ENCODE measurements at regions not wholly inside any gene's neighbourhood (a gene's known extent, or its start where the extent isn't known, plus 50 kb on each side); places are given as distances from the start of the nearest gene placed in this dataset.
"Not testable (repeated sequence)": the region's sequence is repeated elsewhere in the genome, so short reads cannot be mapped to it uniquely, and the experiment has no call there.

DNA sequence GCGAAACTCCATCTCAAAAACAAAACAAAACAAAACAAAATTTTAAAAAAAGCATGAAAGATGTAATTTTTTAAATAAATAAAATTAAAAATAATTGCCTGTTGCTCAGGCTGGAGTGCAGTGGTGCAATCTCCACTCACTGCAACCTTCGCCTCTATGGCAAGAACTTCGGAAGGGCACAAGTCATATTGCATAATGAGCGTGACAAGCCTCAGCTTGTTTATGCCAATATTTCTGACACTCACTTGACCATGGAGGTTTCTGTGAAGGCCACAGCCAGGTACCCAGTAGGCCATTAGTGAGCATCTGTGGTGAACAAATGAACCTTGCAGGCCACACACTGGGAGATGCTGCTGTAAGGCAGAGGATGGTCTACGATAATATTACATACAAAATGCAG, 106.1 kb upstream of the KMT2C start:
- Histone ChIP-seq H3K4me3 (ENCODE audit: insufficient read depth, low read depth, low read length) (no peak overlapping the region), H3K9ac (ENCODE audit: low read length) (no peak overlapping the region), H3K4me2 (ENCODE audit: low read length) (no peak overlapping the region), H3K4me1 (ENCODE audit: insufficient read depth, low read length) (no peaks in the 10 kb centered on the region), H3K27ac (ENCODE audit: low read depth, low read length) (no peak overlapping the region), H4K20me1 (ENCODE audit: insufficient read depth, low read length) (no peaks in the 10 kb centered on the region), H3K27me3 (ENCODE audit: insufficient read depth, low read length) (no peaks in the 10 kb centered on the region), H3K9me3 (ENCODE audit: insufficient read depth, low read depth, low read length) (no peaks in the 10 kb centered on the region), H2AFZ (ENCODE audit: low read depth, low read length) (no peak overlapping the region), H3K36me3 (ENCODE audit: insufficient read depth, low read length) (no peaks in the 10 kb centered on the region), H3K79me2 (ENCODE audit: insufficient read depth, low read length) (no peaks in the 10 kb centered on the region)
- DNase-seq (ENCODE audit: low read depth) = no peak
- H3K27ac Mint-ChIP-seq (ENCODE audit: unreplicated experiment) = no peak overlapping the region
- H3K4me3 Mint-ChIP-seq (ENCODE audit: unreplicated experiment) = no peak overlapping the region
- no peaks in the 10 kb centered on the region for H3K36me3 Mint-ChIP-seq (ENCODE audit: low read depth, unreplicated experiment)
- H3K4me1 Mint-ChIP-seq (ENCODE audit: low read depth, unreplicated experiment) = no peaks in the 10 kb centered on the region
- TF ChIP-seq EZH2 (IDR thresholded peaks at IDR 0.05; ENCODE audit: insufficient read depth, low read length) = no peak
- TF ChIP-seq, protein P1, sequence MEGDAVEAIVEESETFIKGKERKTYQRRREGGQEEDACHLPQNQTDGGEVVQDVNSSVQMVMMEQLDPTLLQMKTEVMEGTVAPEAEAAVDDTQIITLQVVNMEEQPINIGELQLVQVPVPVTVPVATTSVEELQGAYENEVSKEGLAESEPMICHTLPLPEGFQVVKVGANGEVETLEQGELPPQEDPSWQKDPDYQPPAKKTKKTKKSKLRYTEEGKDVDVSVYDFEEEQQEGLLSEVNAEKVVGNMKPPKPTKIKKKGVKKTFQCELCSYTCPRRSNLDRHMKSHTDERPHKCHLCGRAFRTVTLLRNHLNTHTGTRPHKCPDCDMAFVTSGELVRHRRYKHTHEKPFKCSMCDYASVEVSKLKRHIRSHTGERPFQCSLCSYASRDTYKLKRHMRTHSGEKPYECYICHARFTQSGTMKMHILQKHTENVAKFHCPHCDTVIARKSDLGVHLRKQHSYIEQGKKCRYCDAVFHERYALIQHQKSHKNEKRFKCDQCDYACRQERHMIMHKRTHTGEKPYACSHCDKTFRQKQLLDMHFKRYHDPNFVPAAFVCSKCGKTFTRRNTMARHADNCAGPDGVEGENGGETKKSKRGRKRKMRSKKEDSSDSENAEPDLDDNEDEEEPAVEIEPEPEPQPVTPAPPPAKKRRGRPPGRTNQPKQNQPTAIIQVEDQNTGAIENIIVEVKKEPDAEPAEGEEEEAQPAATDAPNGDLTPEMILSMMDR (IDR thresholded peaks at IDR 0.05; ENCODE audit: insufficient read depth, low read depth, low read length) = no peak
- peaks cover 11% of the 10 kb centered on the region for H3K27me3 Mint-ChIP-seq (ENCODE audit: low read depth, unreplicated experiment)
- no peak for FAIRE-seq
- H3K9me3 Mint-ChIP-seq (ENCODE audit: unreplicated experiment) = peaks cover 5% of the 10 kb centered on the region

DNA sequence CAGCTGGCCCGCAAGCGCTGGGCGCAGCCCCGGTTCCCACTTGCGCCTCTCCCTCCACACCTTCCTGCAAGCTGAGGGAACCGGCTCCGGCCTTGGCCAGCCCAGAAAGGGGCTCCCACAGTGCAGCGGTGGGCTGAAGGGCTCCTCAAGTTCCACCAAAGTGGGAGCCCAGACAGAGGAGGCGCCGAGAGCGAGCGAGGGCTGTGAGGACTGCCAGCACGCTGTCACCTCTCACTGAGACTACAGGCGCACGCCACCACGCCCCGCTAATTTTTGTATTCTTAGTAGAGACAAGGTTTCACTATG, 103.3 kb upstream of the KMT2C start:
- not testable (repeated sequence) for H3K9me3 ChIP-seq (ENCODE audit: insufficient read depth, low read depth, low read length); H3K36me3 ChIP-seq (ENCODE audit: insufficient read depth, low read length); H3K4me3 ChIP-seq (ENCODE audit: insufficient read depth, low read depth, low read length); H2AFZ ChIP-seq (ENCODE audit: low read depth, low read length); H3K27ac Mint-ChIP-seq (ENCODE audit: unreplicated experiment); H3K4me2 ChIP-seq (ENCODE audit: low read length); H3K4me1 Mint-ChIP-seq (ENCODE audit: low read depth, unreplicated experiment); H4K20me1 ChIP-seq (ENCODE audit: insufficient read depth, low read length); H3K4me3 Mint-ChIP-seq (ENCODE audit: unreplicated experiment); H3K4me1 ChIP-seq (ENCODE audit: insufficient read depth, low read length); H3K9ac ChIP-seq (ENCODE audit: low read length); H3K27me3 ChIP-seq (ENCODE audit: insufficient read depth, low read length); H3K9me3 Mint-ChIP-seq (ENCODE audit: unreplicated experiment); H3K36me3 Mint-ChIP-seq (ENCODE audit: low read depth, unreplicated experiment); H3K27ac ChIP-seq (ENCODE audit: low read depth, low read length); FAIRE-seq; H3K79me2 ChIP-seq (ENCODE audit: insufficient read depth, low read length); H3K27me3 Mint-ChIP-seq (ENCODE audit: low read depth, unreplicated experiment); DNase-seq (ENCODE audit: low read depth)

DNA sequence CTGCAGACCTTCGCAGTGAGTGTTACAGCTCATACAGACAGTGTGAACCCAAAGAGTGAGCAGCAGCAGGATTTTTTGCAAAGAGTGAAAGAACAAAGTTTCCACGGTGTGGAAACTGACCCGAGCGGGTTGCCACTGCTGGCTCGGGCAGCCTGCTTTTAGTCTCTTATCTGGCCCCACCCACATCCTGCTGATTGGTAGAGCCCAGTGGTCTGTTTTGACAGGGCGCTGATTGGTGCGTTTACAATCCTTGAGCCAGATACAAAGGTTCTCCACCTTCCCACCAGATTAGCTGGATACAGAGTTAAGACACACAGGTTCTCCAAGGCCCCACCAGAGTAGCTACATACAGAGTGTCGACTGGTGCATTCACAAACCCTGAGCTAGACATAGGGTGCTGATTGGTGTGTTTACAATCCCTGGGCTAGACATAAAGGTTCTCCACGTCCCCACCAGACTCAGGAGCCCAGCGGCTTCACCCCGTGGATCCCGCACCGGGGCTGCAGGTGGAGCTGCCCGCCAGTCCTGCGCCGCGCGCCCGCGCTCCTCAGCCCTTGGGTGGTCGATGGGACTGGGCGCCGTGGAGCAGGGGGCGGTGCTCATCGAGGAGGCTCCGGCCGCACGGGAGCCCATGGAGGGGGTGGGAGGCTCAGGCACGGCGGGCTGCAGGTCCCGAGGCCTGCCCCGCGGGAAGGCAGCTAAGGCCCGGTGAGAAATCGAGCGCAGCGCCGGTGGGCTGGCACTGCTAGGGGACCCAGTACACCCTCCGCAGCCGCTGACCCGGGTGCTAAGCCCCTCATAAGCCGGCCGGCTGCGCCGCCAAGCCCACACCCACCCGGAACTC, 102.8 kb upstream of the KMT2C start:
- not testable (repeated sequence) for H3K36me3 Mint-ChIP-seq (ENCODE audit: low read depth, unreplicated experiment); H3K27ac Mint-ChIP-seq (ENCODE audit: unreplicated experiment); H3K9me3 ChIP-seq (ENCODE audit: insufficient read depth, low read depth, low read length); H3K27ac ChIP-seq (ENCODE audit: low read depth, low read length); H3K4me2 ChIP-seq (ENCODE audit: low read length); H3K79me2 ChIP-seq (ENCODE audit: insufficient read depth, low read length); H3K9ac ChIP-seq (ENCODE audit: low read length); H2AFZ ChIP-seq (ENCODE audit: low read depth, low read length); DNase-seq (ENCODE audit: low read depth); H3K4me3 ChIP-seq (ENCODE audit: insufficient read depth, low read depth, low read length); H3K27me3 Mint-ChIP-seq (ENCODE audit: low read depth, unreplicated experiment); H4K20me1 ChIP-seq (ENCODE audit: insufficient read depth, low read length); FAIRE-seq; H3K4me1 Mint-ChIP-seq (ENCODE audit: low read depth, unreplicated experiment); H3K4me1 ChIP-seq (ENCODE audit: insufficient read depth, low read length); H3K36me3 ChIP-seq (ENCODE audit: insufficient read depth, low read length); H3K27me3 ChIP-seq (ENCODE audit: insufficient read depth, low read length); H3K9me3 Mint-ChIP-seq (ENCODE audit: unreplicated experiment); H3K4me3 Mint-ChIP-seq (ENCODE audit: unreplicated experiment)
